ENCODE measurements at regions not wholly inside any gene's neighbourhood (a gene's known extent, or its start where the extent isn't known, plus 50 kb on each side); places are given as distances from the start of the nearest gene placed in this dataset.

DNA sequence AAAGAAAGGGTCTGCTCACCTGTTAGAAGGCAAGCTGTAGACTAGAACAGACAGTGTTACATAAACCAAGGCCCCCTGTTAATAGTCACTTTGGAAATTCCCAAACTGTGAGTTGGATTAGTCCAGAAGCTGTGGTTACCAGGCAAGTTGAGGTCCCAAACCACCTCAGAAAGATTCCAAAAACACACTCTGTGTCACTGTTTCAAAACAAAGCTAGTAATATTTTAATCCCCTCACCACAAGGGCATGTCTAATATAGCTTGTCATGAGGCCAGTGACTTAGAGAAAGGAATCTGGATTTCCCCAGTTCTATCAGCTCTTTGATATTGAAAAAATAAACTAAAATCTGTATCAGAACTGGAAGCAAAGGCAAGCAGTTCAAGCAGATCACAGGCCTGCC, 244.6 kb downstream of the HAO1 start:
- H3K4me3 Mint-ChIP-seq: no peak overlapping the region

GRCh38 chr20:7696311-7696710, 243.9 kb downstream of the HAO1 start:
- Mint-ChIP-seq H3K4me3 (no peak overlapping the region), H3K9me3 (no peaks in the 10 kb centered on the region), H3K27ac (no peak overlapping the region), H3K4me1 (no peaks in the 10 kb centered on the region), H3K36me3 (ENCODE audit: low read depth) (no peaks in the 10 kb centered on the region), H3K27me3 (ENCODE audit: insufficient read depth, low read depth, poor library complexity) (peaks cover 3% of the 10 kb centered on the region)
- no peaks in the 10 kb centered on the region for H3K79me2 ChIP-seq (replicated peaks; ENCODE audit: insufficient read depth)
- no peaks in the 10 kb centered on the region for H3K9me2 ChIP-seq (ENCODE audit: insufficient read depth)
- H4K20me1 ChIP-seq (replicated peaks; ENCODE audit: insufficient read depth): no peaks in the 10 kb centered on the region
- ATAC-seq (no peak), DNase-seq (ENCODE audit: low spot score) (no peak)
- H3K4me3 ChIP-seq: no peak overlapping the region
- H3K4me2 ChIP-seq: no peak overlapping the region
- H3K27me3 ChIP-seq (ENCODE audit: insufficient read depth): no peaks in the 10 kb centered on the region
- H3K4me1 ChIP-seq (ENCODE audit: insufficient read depth): no peaks in the 10 kb centered on the region
- no peak overlapping the region for H3K27ac ChIP-seq (ENCODE audit: low read depth)
- H3K36me3 ChIP-seq (ENCODE audit: insufficient read depth): no peaks in the 10 kb centered on the region
- TF ChIP-seq, protein P1, sequence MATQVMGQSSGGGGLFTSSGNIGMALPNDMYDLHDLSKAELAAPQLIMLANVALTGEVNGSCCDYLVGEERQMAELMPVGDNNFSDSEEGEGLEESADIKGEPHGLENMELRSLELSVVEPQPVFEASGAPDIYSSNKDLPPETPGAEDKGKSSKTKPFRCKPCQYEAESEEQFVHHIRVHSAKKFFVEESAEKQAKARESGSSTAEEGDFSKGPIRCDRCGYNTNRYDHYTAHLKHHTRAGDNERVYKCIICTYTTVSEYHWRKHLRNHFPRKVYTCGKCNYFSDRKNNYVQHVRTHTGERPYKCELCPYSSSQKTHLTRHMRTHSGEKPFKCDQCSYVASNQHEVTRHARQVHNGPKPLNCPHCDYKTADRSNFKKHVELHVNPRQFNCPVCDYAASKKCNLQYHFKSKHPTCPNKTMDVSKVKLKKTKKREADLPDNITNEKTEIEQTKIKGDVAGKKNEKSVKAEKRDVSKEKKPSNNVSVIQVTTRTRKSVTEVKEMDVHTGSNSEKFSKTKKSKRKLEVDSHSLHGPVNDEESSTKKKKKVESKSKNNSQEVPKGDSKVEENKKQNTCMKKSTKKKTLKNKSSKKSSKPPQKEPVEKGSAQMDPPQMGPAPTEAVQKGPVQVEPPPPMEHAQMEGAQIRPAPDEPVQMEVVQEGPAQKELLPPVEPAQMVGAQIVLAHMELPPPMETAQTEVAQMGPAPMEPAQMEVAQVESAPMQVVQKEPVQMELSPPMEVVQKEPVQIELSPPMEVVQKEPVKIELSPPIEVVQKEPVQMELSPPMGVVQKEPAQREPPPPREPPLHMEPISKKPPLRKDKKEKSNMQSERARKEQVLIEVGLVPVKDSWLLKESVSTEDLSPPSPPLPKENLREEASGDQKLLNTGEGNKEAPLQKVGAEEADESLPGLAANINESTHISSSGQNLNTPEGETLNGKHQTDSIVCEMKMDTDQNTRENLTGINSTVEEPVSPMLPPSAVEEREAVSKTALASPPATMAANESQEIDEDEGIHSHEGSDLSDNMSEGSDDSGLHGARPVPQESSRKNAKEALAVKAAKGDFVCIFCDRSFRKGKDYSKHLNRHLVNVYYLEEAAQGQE (IDR thresholded peaks at IDR 0.05; ENCODE audit: unreplicated experiment): no peak
- no peak for TF ChIP-seq POLR2AphosphoS5 (IDR thresholded peaks at IDR 0.05; ENCODE audit: low read depth)
- TF ChIP-seq ZNF331 (CRISPR knock-in tag; IDR thresholded peaks at IDR 0.05; ENCODE audit: low read depth): no peak
- no peak for TF ChIP-seq CTCF (conservative IDR thresholded peaks at IDR 0.05; ENCODE audit: low read depth in 2 of 2)
- no peak overlapping the region for H2AFZ ChIP-seq
- H3F3A ChIP-seq (replicated peaks; ENCODE audit: low read depth): no peaks in the 10 kb centered on the region

More for the DNA sequence above, 244.6 kb downstream of the HAO1 start:
- no peaks in the 10 kb centered on the region for H3F3A ChIP-seq (replicated peaks; ENCODE audit: low read depth)
- no peaks in the 10 kb centered on the region for H3K27me3 ChIP-seq (ENCODE audit: insufficient read depth)
- peaks cover under 1% of the 10 kb centered on the region for H3K27me3 Mint-ChIP-seq (ENCODE audit: insufficient read depth, low read depth, poor library complexity)
- H3K9me2 ChIP-seq (ENCODE audit: insufficient read depth): no peaks in the 10 kb centered on the region
- no peak overlapping the region for H3K27ac Mint-ChIP-seq
- H3K36me3 Mint-ChIP-seq (ENCODE audit: low read depth): no peaks in the 10 kb centered on the region
- no peaks in the 10 kb centered on the region for H3K9me3 Mint-ChIP-seq
- H3K4me1 ChIP-seq (ENCODE audit: insufficient read depth): no peaks in the 10 kb centered on the region
- DNase-seq (ENCODE audit: low spot score) (no peak), ATAC-seq (no peak)
- no peak overlapping the region for H3K4me2 ChIP-seq
- no peaks in the 10 kb centered on the region for H3K36me3 ChIP-seq (ENCODE audit: insufficient read depth)
- no peak for TF ChIP-seq EZH2phosphoT487 (IDR thresholded peaks at IDR 0.05; ENCODE audit: unreplicated experiment)
- TF ChIP-seq STAT1 (IDR thresholded peaks at IDR 0.05; ENCODE audit: unreplicated experiment): no peak
- TF ChIP-seq, protein P2, sequence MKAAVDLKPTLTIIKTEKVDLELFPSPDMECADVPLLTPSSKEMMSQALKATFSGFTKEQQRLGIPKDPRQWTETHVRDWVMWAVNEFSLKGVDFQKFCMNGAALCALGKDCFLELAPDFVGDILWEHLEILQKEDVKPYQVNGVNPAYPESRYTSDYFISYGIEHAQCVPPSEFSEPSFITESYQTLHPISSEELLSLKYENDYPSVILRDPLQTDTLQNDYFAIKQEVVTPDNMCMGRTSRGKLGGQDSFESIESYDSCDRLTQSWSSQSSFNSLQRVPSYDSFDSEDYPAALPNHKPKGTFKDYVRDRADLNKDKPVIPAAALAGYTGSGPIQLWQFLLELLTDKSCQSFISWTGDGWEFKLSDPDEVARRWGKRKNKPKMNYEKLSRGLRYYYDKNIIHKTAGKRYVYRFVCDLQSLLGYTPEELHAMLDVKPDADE (IDR thresholded peaks at IDR 0.05): no peak
- no peak for TF ChIP-seq JUNB (IDR thresholded peaks at IDR 0.05; ENCODE audit: unreplicated experiment)
- TF ChIP-seq EZH2 (IDR thresholded peaks at IDR 0.05; ENCODE audit: low read depth, unreplicated experiment): no peak
- H3K79me2 ChIP-seq (replicated peaks; ENCODE audit: insufficient read depth): no peaks in the 10 kb centered on the region
- no peaks in the 10 kb centered on the region for H4K20me1 ChIP-seq (replicated peaks; ENCODE audit: insufficient read depth)
- no peak overlapping the region for H3K4me3 ChIP-seq
- no peak overlapping the region for H2AFZ ChIP-seq
- H3K27ac ChIP-seq (ENCODE audit: low read depth): no peak overlapping the region
- H3K4me1 Mint-ChIP-seq: no peaks in the 10 kb centered on the region

Data from GM23338 (cell line).